Endothelial cell of umbilical vein (primary cell): ENCODE measurements at regions not wholly inside any gene's neighbourhood (a gene's known extent, or its start where the extent isn't known, plus 50 kb on each side); places are given as distances from the start of the nearest gene placed in this dataset.

ENCODE experiments used
- BruUV-seq: library from RNA; stranded (reverse); fragments of 400-500 nt; replicated peaks from 2 replicates; lab custom pipeline; 2021; lab: Mats Ljungman, UMichigan
- CTCF ChIA-PET: fragments of 300-600, 350-600 bp; sonication (Branson Sonifier 250); formaldehyde crosslinking; loops from one replicate; lab custom pipeline; 2021; ENCODE audit warnings: antibody characterized with exemption, inconsistent platforms; lab: Charles Lee
- POLR2A ChIA-PET: fragments of 300-600, 350-600 bp; sonication (Branson Sonifier 250); formaldehyde crosslinking; loops from one replicate; lab custom pipeline; 2021; ENCODE audit warnings: antibody characterized with exemption, inconsistent platforms; lab: Charles Lee
- DNase-seq: peaks from one replicate; pipeline ENCODE4 v3.0.0-alpha.2; 2011; ENCODE audit warnings: low read depth, low spot score
- FAIRE-seq: peaks from 2 replicates; lab custom pipeline; 2011; peaks lifted over from hg19 to GRCh38; lab: Jason Lieb, UNC
- H2AFZ ChIP-seq: 2 replicates; pipeline ENCODE4 v1.6.0; 2012; ENCODE audit warnings: low read depth, low read length, control low read depth, inconsistent platforms
- H3K27ac ChIP-seq: 2 replicates; pipeline ENCODE4 v1.5.1; 2011; ENCODE audit warnings: low read depth, mild to moderate bottlenecking, control low read depth, low read length, moderate library complexity; ENCODE audit not compliant: insufficient read depth
- H3K27me3 ChIP-seq, 2 experiments: 2 replicates each; pipeline versions ENCODE4 v1.6.0 to v1.6.1; 2011; ENCODE audit warnings: low read length in 2 of 2, mixed read lengths in 1 of 2; ENCODE audit not compliant: control insufficient read depth in 2 of 2, insufficient read depth in 2 of 2
- H3K36me3 ChIP-seq, 2 experiments: 2 replicates in 1 of 2; 3 replicates in 1 of 2; pipeline ENCODE4 v1.5.1; 2011; ENCODE audit warnings: low read length in 2 of 2, mild to moderate bottlenecking in 1 of 2, moderate library complexity in 1 of 2; ENCODE audit not compliant: control insufficient read depth in 2 of 2, insufficient read depth in 2 of 2; ENCODE audit errors: extremely low read depth in 1 of 2
- H3K4me1 ChIP-seq: 3 replicates; pipeline ENCODE4 v1.5.1; 2011; ENCODE audit warnings: mild to moderate bottlenecking, low read length; ENCODE audit not compliant: control insufficient read depth, insufficient read depth; ENCODE audit errors: extremely low read depth
- H3K4me2 ChIP-seq: 2 replicates; pipeline ENCODE4 v1.6.1; 2011; ENCODE audit warnings: low read length, control low read depth, mixed read lengths; ENCODE audit not compliant: insufficient read depth
- H3K4me3 ChIP-seq, 3 experiments: fragments of 200-600 bp in 1 of 3; sonication (generic), shearing (Covaris generic) in 1 of 3; replicated peaks in 1 of 3; 2 replicates each; pipeline ENCODE4 v1.5.1; 2011 to 2016; ENCODE audit warnings: control low read depth in 3 of 3, low read length in 3 of 3, mild to moderate bottlenecking in 2 of 3, inconsistent platforms in 1 of 3, low read depth in 1 of 3, moderate library complexity in 1 of 3; ENCODE audit not compliant: insufficient read depth in 1 of 3
- H3K79me2 ChIP-seq: 2 replicates; pipeline ENCODE4 v1.6.0; 2012; ENCODE audit warnings: low read length, inconsistent platforms; ENCODE audit not compliant: control insufficient read depth, insufficient read depth
- H3K9ac ChIP-seq: replicated peaks from 2 replicates; pipeline ENCODE3; 2011; ENCODE audit warnings: low read length, control low read depth; ENCODE audit not compliant: insufficient read depth; ENCODE audit errors: extremely low read depth
- H3K9me1 ChIP-seq: replicated peaks from 3 replicates; pipeline ENCODE4 v1.6.0; 2011; ENCODE audit warnings: mild to moderate bottlenecking, low read length; ENCODE audit not compliant: control insufficient read depth, insufficient read depth; ENCODE audit errors: extremely low read depth
- H3K9me3 ChIP-seq: replicated peaks from 2 replicates; pipeline ENCODE4 v1.5.1; 2012; ENCODE audit warnings: low read length, inconsistent platforms; ENCODE audit not compliant: control insufficient read depth, insufficient read depth
- H4K20me1 ChIP-seq: replicated peaks from 2 replicates; pipeline ENCODE3; 2011; ENCODE audit warnings: mild to moderate bottlenecking, low read length; ENCODE audit not compliant: control insufficient read depth, insufficient read depth; ENCODE audit errors: extremely low read depth
- CTCF ChIP-seq, 2 donors: IDR thresholded peaks; 1 replicate in 1 of 2; 2 replicates in 1 of 2; pipeline ENCODE4 v1.5.1; 2011; ENCODE audit warnings: low read length in 2 of 2, mild to moderate bottlenecking in 2 of 2, moderate library complexity in 2 of 2, control low read depth in 1 of 2, inconsistent platforms in 1 of 2, low read depth in 1 of 2; ENCODE audit not compliant: insufficient read depth in 1 of 2; ENCODE audit errors: extremely low read depth in 1 of 2
- EZH2 ChIP-seq: IDR thresholded peaks from 2 replicates; pipeline ENCODE4 v1.6.1; 2012; ENCODE audit warnings: borderline replicate concordance, low read depth, mild to moderate bottlenecking, moderate library complexity, low read length, inconsistent platforms; ENCODE audit not compliant: severe bottlenecking
- FOS ChIP-seq: IDR thresholded peaks from 2 replicates; pipeline ENCODE4 v1.6.1; 2011; ENCODE audit warnings: mild to moderate bottlenecking, low read length, moderate library complexity, borderline replicate concordance; ENCODE audit not compliant: insufficient read depth
- GATA2 ChIP-seq: IDR thresholded peaks from 2 replicates; pipeline ENCODE4 v1.7.0; 2011; ENCODE audit warnings: low read depth, mild to moderate bottlenecking, moderate library complexity, mixed read lengths, low read length; ENCODE audit not compliant: insufficient read length, insufficient read depth
- JUN ChIP-seq: IDR thresholded peaks from 2 replicates; pipeline ENCODE4 v1.6.1; 2011; ENCODE audit warnings: borderline replicate concordance, low read depth; ENCODE audit not compliant: insufficient read length, insufficient read depth
- MAX ChIP-seq: IDR thresholded peaks from 2 replicates; pipeline ENCODE4 v1.6.1; 2011; ENCODE audit not compliant: insufficient read depth, insufficient read length
- MYC ChIP-seq: IDR thresholded peaks from one replicate; pipeline ENCODE4 v1.6.1; 2011; ENCODE audit warnings: mild to moderate bottlenecking, low read depth, low read length
- POLR2A ChIP-seq: IDR thresholded peaks from 2 replicates; pipeline ENCODE4 v1.6.1; 2012; ENCODE audit warnings: low read depth, mild to moderate bottlenecking, control low read depth, low read length
- POLR2AphosphoS5 ChIP-seq: IDR thresholded peaks from 2 replicates; pipeline ENCODE4 v1.6.1; 2012; ENCODE audit warnings: low read depth, mild to moderate bottlenecking, control low read depth, low read length, moderate library complexity; ENCODE audit not compliant: insufficient read depth
- dilution Hi-C: fragments of 300-500 bp; cut with MboI; formaldehyde crosslinking; loops from one replicate; pipeline ENCODE4 v1.15.0; 2019; ENCODE audit warnings: low sequenced_read_pairs; ENCODE audit not compliant: extremely low pct_ligation_motif_present
- intact Hi-C: fragments of 100-400 bp; cut with micrococcal nuclease; formaldehyde crosslinking; loops from one replicate; pipeline ENCODE4 v1.10.0; 2022

- intact Hi-C loops = no loop called here
Observed at GRCh38 chr6:92763274-92763584, 656.1 kb downstream of the EPHA7 start.

More at GRCh38 chr6:92763274-92763584, 656.1 kb downstream of the EPHA7 start:
- no peak overlapping the region for H3K4me3 ChIP-seq
- TF ChIP-seq POLR2AphosphoS5 (no peak), MAX (no peak), EZH2 (no peak), POLR2A (no peak), FOS (no peak), MYC (no peak), CTCF (IDR thresholded peaks at IDR 0.05; ENCODE audit: extremely low read depth in 1 of 2, insufficient read depth in 1 of 2, low read depth in 1 of 2, low read length in 2 of 2) (no peak), JUN (no peak), GATA2 (no peak)
- H3K27ac ChIP-seq = no peak overlapping the region
- dilution Hi-C loops = no loop called here
- H3K9ac ChIP-seq = no peak overlapping the region
- no peaks in the 10 kb centered on the region for H4K20me1 ChIP-seq
- H2AFZ ChIP-seq = no peak overlapping the region
- H3K4me2 ChIP-seq = no peak overlapping the region
- no peaks in the 10 kb centered on the region for H3K36me3 ChIP-seq
- POLR2A ChIA-PET = no interaction called here
- DNase-seq (no peak), FAIRE-seq (no peak)
- CTCF ChIA-PET = no interaction called here
- H3K9me3 ChIP-seq = no peaks in the 10 kb centered on the region
- H3K9me1 ChIP-seq = no peaks in the 10 kb centered on the region
- no peaks in the 10 kb centered on the region for H3K4me1 ChIP-seq
- no TSS peak for BruUV-seq
- no peaks in the 10 kb centered on the region for H3K27me3 ChIP-seq
- no peaks in the 10 kb centered on the region for H3K79me2 ChIP-seq
